Central memory CD4-positive, alpha-beta T cell (primary cell): ENCODE measurements at regions not wholly inside any gene's neighbourhood (a gene's known extent, or its start where the extent isn't known, plus 50 kb on each side); places are given as distances from the start of the nearest gene placed in this dataset.
"Not testable (repeated sequence)": the region's sequence is repeated elsewhere in the genome, so short reads cannot be mapped to it uniquely, and the experiment has no call there.

ENCODE experiments used
- DNase-seq: peaks from one replicate; pipeline ENCODE4 v3.0.0; 2022

DNA sequence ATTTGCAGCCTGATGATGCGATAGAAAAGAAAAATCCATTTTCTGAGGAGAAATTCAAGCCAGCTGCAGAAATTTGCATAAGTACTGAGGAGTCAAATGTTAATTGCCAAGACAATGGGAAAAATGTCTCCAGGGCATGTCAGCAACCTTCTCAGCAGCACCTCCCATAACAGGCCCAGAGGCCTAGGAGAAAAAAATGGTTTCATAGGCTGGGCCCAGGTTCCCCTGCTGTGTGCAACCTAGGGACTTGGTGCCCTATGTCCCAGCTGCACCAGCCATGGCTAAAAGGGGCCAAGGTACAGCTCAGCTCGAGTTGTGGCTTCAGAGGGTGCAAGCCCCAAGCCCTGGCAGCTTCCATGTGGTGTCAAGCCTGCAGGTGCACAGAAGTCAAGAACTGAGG lies 144.8 kb upstream of the PRKD1 start:
- DNase-seq, result not testable (repeated sequence)

DNA sequence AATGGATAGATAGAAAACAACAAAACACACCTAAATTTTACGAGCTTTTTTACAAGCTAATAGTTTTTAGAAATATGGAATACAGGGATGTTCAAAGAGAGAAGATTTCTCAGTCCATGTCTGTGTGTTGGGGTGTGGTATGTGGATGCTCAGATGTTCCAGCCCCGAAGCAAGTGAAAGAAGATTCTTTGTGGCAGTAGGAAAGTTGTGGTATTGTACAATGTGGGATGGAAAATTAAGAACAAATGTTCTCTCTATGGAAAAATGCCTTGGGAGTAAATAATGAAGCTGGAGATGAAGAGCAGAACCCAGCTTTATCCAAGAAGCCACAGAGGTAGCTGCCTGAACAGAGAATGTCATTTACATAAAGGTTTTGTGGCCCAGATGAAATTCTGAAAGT lies 150.3 kb upstream of the PRKD1 start:
- no peak for DNase-seq

DNA sequence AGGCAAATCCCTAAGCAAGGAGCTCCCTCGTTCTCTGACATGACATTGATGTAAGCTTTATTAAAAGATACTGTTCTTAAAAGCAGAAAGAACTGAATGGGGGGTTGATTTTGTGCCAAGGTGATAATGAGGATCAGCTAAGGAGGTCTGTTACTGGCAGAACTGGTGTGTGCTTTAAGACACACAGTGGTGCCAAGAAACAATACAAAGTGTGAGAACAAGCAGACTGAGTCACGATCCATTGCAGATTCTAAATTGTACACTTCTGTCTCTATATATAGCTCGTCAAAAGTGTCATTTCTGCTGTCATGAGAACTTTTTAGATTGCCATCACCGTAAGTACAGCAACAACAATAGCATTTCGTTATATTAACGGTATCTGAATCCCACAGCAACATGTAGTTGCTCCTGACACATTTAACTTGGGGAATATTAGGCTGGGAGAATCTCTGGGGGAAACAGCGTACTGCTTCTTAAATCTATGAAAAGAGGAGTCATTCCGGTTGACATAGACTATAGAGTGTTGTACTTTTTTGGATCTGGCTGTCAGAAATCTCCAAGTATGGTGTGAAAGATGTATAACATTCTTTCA lies 151.3 kb upstream of the PRKD1 start:
- DNase-seq, result no peak

DNA sequence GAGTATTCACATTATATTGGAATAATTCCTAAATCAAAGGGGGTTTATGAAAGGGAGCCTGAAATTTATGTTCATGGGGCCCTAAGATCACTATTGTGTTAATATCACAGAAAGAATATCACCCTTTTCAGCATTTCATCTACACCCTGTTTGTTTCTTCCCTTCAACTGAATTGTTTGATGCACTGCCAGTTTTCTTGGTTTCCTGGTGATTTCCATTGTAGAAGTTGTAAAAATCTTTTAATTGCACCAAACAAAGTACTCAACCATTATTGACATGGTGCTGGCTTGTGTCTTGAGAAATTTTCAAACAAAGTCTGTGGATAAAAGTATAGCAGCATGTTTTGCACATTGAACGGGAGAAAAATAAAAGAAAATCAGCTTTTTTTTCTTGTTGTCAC lies 154.8 kb upstream of the PRKD1 start:
- DNase-seq, result no peak

DNA sequence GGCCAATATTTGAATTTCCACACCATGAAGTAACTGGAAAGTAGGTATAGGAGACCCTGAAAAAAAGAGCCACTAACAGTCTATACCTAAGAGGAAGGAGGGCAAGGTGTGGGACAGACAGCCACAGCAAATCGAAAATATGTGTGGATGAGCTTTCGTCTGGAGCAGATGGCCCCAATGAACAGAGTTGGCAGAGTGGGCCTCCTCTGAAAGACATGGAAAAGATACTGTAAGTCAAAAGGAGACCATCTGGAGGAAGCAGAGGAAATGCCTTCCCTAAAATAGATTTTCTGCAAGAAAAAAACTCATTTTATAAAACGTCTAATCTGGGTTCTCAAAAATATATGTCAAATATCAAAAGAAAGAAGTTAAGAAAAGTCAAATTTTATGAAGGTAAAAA lies 157.2 kb upstream of the PRKD1 start:
- DNase-seq, result no peak

DNA sequence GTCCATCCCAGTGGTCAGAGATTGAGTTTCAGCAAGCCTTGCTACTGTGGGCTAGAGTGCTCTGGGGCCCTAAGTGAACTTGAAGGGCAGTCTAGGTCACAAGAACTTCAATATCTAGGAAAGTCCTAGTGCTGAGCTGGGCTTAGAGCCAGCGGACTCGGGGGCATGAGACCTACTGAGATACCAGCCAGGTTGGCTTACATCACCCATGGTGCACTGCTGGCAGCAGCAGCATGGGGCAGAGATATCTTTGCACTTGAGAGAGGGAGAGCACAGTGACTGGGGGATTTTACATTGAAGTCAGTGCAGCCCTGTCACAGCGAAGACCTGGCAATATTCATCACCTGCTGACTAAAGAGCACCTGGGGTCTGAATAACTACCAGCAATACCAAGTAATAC lies 158.3 kb upstream of the PRKD1 start:
- DNase-seq, result no peak

DNA sequence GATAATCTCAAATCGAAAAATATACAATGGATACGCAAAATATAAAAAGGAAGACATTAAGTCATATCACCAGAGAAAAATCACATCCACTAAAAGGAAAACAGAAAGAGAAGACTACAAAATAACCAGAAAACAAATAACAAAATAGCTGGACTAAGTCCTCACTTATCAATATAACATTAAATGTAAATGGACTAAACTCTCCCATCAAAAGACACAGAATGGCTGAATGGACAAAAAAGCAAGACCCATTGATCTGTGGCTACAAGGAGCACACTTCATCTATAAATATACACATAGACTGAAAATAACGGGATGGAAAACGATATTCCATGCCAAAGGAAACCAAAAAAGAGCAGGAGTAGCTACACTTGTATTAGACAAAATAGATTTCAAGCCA lies 161.0 kb upstream of the PRKD1 start:
- no peak for DNase-seq

DNA sequence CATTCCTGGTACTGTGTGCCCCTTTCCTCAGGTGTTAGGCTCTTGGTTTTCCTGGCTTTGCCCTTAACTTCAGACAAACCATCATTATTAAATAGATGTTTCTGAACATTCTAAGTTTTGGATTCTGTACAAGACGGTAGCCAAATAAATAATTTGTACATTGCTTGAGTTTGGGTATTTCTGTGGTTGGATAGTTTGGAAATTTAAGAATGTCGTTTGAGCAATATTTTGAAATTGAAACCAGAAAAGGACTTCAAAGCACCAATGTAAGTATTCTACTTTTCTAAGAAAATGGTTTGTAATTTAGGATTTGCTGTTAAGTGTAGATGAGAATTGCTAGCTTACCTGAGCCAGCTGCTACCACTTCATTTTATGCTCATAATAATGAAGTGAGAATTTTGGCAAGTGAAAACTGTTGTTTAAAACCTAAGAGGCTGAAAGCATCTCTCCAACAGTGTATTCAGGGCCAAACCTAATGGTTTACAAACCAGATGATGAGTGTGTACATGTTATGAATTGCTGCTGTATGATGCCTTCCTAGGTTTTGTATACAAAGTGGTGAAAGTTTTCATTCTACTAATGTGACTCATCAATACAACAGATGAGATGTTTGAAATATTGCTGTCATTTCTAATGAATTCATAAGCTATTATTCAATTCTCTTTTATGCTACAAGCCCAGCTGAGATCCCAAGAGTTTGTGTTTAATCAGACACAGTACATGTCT lies 181.5 kb upstream of the PRKD1 start:
- DNase-seq, result no peak

DNA sequence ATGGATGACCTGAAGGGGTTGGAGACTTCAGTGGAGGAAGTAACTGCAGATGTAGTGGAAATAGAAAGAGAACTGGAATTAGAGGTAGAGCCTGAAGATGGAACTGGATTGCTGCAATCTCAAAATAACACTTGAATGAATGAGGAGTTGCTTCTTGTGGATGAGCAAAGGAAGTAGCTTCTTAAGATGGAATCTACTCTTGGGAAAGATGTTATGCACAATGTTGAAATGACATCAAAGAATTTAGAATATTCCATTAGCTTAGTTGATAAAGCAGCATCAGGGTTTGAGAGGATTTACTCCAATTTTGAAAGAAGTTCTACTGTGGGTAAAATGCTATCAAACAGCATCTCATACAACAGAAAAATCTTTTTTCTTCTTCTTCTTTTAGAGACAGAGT lies 186.4 kb upstream of the PRKD1 start:
- DNase-seq, result no peak

DNA sequence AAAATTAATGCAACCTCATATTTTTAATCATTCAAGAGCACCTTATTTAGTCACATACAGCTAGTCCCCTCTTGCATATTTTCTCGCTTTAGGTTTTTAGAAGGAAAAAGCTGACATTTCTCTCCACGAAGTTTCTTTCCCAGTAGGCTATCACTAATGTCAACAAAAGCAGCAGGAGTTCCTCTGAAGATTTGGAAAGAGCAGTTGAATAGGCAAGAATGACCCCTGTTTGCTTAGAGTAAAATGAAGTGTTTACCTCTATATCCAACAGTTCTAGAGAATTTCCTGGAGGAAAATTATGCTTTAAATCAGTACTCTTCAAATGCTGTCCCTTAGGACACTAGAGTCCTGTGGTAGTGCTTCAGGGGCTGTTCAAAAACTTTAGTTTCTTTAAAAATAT lies 188.1 kb upstream of the PRKD1 start:
- DNase-seq, result no peak

DNA sequence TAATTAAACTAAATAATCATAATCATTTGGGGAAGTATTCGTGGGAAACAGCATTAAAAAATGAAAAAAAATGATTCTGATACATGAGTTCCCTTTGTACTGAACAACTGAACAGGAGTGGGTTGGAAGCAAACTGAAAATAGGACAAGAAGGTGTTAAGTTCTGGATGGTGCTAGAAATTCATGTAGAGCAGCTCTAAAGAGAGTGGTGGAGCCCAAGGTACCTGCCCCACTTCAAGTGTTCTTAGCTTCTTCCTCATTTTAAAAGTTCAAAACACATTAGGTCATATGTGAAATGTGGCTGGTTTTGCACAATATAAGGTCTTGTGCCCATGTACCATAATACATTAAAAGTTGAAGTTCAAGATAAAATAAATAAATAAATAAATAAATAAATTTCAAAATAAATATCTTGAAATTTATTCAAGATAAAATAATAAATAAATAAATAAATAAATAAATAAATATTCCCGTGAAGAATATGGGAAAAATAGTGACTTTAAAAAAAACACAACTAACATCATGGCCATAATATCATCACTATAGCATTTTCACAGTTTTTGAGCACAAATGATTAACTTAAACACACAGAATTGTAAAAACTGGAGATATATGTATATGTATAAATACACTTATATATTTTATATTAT lies 191.5 kb upstream of the PRKD1 start:
- DNase-seq, result no peak

DNA sequence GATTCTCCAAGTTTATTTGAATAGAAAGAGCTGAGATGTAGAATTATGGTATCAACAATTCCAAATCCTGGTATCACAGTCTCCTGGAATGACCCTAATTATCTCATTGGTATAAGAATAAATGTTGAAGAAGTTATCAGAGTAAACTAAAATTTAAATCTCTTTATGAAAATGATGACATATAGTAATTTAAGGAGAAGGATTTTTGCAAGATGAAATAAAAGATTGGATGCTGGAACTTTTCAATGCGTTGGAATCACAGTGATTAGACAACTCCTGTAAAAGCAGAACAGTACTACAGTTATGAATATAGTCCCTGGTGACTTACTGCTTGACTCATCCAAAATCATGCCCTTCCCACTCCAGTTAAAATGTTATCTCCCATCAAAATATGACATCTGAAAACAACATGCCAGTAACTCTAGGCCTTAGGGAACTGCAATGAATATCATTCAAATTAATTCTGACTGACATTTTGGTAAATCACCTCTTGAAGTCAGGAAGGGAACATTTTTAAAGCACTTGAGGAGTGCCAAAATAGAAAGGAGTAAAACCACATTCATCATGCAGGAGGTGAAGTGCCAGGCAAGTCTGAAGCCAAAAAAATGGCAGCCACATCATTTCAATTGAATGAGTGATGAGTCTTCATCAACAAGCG lies 197.8 kb upstream of the PRKD1 start:
- no peak for DNase-seq

DNA sequence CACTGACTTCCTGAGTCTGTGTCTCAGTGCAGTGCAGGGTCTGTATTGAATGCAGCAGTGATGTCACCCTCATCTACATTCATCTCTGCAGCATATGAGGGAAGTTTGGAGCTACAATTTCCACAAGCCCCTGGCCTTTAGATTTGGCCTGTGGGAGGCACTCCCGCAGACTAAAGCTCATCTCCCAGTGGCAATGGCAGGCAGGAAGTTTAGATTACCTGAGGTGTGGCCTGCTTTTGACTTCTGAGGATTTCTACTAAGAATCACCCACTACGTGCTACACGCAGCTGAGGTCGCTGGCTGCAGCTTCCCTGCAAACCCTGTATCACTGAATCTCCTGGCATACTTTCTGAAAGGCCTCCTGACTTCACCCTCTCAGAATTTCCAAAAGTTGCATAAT lies 202.2 kb upstream of the PRKD1 start:
- DNase-seq, result no peak

DNA sequence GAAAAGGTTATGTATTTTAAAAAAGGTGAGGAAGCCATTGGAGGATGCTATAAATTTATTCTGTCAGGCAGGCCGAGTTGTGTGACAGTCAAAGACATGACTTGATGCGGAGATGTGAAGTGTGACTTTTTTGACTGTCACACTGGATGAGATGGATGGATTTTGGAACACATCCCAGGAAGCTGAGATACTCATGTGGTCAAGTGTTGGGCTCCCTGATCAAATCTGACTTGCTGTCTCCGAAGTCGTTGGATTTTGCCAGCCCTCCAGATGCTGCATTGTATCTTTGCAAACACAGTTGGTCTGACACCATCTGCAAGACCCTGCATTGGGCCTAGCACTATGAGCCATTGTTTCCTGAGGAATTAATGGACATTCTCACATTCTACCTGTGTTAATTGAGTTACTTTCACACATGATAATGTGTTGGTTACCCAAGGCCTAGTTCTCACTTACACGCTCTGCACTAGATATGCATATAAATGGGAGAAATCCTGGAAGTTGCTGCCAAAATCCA lies 204.0 kb upstream of the PRKD1 start:
- DNase-seq, result no peak

DNA sequence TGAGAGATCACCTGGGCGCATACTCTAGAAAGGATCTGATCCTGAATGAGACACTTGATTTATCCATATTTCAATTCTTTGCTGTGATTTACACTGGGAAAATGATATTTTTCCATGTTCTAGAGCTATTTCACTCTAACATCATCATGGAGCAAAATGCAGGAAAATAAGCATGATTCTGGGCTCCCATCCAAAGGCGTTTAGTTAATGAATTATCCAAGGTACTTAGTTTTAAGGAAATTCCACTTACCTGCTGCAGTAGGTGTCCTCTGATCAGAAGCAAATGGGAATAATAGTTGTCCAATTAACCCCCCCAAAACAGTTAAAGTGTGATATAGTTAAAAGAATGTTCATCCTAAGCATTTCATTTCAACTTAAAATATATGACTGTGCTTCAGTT lies 204.5 kb upstream of the PRKD1 start:
- no peak for DNase-seq

DNA sequence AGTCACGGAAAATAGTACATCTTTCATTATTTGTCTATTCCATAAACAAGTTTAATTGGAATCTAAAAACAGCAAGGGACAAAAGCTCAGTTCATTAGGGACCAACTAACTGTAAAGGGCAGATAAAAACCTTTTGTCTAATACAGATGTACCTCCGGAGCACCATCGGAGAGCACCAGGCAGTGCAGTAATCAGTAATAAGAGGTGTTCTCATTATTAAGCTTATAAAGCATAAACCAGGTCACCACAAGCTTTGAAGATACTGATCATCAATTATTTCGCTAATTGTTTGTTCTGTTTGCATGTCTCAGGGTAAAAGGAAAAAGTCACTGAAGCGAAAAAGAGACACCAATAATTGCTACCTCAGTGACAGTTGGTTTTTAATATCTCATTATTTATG lies 207.3 kb upstream of the PRKD1 start:
- DNase-seq, result no peak

DNA sequence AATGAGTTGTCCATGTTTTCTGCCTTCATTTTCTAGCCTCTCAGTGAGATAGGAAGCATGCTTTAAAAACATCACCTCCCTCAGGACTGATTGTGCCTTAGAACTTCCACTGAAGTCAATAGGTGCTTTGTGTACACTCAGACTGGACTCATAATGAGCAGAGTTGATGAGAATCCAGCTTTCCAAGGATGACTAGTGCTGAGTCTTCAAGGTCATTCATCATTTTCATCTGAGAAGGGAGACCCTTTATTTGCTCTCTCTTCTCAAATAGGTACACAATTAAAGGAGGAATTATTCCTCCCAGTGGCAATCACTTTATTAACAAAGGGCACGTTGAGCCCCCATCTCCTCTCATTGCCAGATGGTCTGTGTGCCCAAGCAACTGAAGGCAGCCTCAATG lies 210.9 kb upstream of the PRKD1 start:
- DNase-seq, result no peak

DNA sequence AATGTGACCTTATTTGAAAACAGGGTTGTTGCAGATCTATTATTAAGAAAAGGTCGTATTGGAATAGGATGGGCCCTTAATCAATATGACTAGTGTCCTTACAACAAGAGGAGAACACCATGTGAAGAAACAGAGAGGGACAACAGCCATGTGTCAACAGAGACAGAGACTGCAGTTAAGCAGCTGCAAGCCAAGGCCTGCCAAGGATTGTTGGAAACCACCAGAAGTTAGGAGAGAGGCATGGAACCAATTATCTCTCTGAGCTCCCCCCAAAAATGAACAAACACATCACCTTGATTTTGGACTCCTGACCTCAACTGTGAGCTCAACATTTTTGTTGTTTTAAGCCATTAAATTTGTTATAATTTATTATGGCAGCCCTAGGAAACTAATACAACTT lies 214.6 kb upstream of the PRKD1 start:
- no peak for DNase-seq

DNA sequence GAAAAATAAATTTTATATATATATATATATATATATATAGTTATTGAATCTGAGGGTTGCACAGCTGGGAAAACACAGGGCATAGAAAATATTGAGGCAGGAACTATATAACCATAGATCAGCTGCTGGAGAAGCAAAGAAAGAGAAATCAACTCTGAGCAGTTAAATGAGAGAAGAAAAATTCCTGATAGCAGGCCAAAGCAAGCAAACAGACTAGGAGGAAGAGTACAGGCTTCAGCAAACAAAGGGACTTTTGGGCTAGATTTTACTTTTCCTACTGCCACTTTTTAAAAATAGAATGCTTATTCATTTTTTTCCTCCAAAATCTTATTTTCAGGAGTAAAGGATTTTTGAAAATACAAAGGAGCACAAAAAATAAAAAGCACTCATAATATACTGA lies 216.0 kb upstream of the PRKD1 start:
- DNase-seq, result no peak

DNA sequence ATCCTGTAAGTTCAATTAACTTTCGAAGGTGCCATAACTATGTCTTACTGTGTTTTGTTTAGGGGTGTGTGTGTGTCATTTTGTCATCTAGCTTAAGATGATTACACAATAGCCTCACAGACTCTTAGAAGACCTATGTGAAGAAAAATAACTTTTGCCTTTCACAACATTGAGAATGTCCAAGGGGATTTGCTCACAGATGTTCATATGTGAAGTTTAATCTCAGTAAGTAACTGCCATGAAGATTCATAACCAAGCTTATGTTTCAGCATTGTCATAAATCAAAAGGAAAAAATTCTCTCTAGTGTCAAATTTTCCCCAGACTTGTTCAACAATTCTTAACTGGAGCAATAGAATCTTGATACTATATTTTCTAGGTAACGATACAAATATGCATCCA lies 226.1 kb upstream of the PRKD1 start:
- no peak for DNase-seq

DNA sequence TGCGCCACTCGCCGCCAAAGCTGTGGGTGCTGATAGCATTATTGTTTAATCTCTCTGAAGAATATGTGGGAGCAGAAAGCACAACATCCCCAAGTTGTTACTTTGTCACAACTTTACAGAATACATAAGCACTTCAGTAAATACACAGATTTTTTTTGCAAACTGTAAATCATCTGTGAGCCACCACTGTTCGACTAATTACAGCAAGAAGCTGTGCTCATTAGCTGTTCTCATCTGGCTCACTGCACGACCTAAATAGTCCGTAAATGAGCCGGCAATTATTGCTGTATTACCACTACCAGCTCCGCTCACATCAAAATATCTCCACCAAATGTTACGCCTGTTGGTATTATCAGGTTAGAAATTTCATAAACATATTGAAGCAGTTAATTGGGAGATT lies 228.9 kb upstream of the PRKD1 start:
- DNase-seq, result no peak

DNA sequence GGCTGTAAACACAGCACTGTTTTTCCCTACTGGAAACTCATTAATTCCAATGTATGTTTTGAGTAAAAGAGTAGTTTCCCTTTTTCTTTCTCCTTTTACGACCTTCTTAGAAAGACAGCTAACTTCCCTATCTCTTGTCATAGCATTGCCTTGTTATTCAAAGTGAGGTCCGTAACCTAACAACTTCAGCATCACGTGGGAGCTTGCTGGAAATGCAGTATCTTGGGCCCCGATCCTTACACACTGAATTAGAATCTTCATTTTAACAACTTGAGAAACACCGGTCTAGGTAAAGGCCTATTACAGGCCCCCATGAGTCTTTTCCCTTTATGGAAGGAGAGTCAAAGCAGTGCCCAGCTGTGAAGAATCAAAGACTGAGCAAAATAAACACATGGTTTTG lies 230.7 kb upstream of the PRKD1 start:
- no peak for DNase-seq

DNA sequence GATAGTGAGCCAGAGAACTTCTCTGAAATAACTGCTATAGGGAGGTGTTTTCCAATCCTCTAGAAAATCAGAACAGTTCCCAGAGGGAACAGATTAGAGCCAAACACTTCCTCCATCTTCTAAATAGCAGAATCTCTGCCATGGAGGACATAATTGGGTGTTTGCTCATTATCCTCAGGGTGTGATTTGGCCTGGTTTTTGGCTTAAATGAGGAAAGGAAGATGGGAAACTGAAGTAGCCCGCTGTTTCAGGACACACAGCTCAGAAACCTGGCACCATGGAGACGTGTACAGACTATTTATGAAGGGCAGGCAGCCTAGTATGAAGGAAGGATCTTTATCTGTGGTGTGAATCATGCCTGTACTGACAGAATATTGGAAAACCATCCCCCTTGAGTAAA lies 231.7 kb upstream of the PRKD1 start:
- no peak for DNase-seq

DNA sequence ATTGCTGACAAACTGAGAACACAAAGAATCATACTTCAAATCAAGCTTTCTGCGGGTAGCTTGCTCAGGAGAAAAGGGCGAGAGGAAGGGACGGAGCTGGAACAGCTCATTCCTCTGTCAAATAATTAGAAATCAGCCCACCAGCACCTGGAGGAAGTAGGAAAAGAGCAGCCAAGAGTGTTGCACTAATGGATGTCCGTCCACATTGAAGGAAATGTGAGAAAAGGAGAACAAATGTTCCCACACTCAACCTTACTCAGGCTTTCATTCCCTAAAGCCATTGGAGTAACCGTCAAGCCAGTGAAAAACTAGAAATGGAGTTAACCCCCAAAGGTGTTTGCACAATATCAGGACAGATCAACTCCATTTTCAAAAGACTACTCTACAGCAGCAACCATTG lies 233.0 kb upstream of the PRKD1 start:
- DNase-seq, result no peak
